NCI-H2196 treated with DMSO at 0.1 percent for 48 hours (cell line): ENCODE measurements at regions not wholly inside any gene's neighbourhood (a gene's known extent, or its start where the extent isn't known, plus 50 kb on each side); places are given as distances from the start of the nearest gene placed in this dataset.
"Not testable (repeated sequence)": the region's sequence is repeated elsewhere in the genome, so short reads cannot be mapped to it uniquely, and the experiment has no call there.

ENCODE experiments used
- DNase-seq: peaks from one replicate; lab custom pipeline; 2025; ENCODE audit not compliant: unreplicated experiment; lab: John Stamatoyannopoulos, UW

GRCh38 chr21:15932726-15933125 lies 202.9 kb downstream of the USP25 start:
- no peak for DNase-seq

DNA sequence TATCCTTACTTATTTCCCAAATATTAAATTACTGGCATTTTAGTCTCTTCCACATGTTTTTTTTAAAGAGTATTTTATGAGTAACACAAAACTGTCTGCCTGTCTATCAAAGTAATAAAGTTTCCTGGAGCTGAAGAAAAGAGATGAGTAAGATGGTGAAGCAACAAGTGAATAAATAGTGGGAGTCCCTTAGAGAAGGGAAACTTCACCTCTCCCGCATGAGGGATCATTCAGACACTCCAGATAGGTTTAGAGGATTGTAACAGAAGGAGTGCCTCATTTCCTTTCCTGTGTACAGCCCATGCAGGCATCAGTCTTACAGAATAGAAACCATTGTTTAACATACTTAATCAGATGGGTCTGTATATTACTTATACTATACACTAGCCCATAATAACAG lies 205.7 kb downstream of the USP25 start:
- no peak for DNase-seq

DNA sequence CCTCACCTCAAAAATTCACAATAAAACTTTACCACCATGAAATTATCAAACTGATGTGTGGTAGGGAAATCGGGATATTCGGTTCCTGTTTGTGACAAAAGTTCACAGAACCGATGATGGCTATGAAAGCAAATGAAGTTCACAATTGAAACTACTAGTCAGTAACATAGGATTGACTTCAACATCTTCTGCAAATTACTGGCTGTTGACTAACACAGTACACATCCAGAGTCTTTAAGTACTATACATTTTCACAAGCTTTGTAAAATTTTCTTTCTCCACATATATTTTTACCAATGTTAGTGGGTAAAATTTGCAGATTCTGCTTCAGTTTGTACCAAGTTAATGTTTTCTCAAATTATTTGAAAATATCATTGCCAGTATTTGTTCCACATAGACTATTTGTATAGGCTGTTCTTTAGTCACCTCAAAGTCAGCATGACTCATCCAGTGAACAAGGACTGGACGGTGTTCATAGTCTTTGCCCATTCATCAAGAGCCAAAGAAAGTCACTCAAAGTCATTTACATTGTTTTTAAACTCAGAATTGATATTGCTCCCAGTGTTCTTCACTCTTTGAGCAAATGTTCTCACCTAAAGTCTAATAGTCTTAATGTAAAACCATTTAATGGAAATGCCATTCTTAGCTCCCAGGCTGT lies 213.4 kb downstream of the USP25 start:
- DNase-seq = no peak

GRCh38 chr21:15947677-15948076 lies 217.9 kb downstream of the USP25 start:
- DNase-seq = no peak

DNA sequence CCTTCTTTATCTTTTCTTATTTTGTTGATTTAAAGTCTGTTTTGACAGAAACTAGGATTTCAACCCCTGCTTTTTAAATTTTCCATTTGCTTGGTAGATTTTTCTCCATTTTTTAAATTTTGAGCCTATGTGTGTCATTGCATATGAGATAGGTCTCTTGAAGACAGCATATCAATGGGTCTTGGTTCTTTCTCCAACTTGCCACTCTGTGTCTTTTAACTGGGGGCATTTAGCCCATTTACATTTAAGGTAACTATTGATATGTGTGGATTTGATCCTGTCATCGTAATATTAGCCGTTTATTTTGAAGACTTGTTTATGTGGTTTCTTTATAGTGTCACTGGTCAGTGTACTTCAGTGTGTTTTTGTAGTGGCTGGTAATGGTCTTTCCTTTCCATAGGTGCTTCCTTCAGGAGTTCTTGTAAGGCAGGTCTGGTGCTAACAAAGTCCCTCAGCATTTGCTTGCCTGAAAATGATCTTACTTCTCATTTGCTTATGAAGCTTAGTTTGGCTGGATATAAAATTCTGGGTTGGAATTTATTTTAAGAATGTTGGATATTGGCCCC lies 223.9 kb downstream of the USP25 start:
- DNase-seq = no peak

- no peak for DNase-seq
Observed at GRCh38 chr21:15964236-15964855, 234.6 kb downstream of the USP25 start.

- no peak for DNase-seq
Observed at GRCh38 chr21:15966231-15966630, 236.4 kb downstream of the USP25 start.

DNA sequence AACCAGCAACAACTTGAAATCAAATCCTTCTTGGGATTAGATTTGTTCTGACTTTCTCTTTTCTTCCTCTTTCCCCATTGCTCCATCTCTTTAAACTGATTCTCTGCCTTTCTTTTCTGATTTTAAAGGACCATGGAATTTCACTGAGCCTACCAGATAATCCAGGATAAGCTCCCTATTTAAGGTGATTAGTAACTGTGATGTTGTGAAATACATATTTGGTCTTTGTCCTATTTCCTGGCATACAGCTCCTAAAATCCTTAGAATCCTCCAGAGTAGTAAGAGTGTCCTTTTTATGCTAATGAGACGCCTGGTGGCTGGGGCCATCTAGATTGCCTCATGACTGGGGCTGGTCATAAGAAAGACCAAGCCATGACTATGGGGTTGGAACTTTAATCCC lies 236.9 kb downstream of the USP25 start:
- no peak for DNase-seq

DNA sequence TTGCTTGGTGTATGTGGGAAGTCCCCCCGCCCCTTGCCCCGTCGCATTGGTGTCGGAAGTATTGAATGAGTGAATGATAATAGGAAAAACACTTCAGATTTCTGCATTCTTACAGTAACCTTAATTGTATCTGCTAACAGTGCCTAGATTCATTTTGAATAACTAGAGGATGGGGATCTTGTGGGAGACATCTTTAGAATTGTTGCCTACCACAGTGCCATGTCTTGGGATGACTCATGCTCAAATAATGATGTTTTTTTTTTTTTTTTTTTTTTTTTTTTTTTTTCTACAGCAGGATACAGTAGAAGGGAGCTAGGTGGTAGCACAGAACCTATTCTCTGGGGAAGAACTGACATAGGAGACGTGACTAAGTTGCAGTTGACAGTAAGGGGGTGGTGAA lies 237.9 kb downstream of the USP25 start:
- DNase-seq = no peak

DNA sequence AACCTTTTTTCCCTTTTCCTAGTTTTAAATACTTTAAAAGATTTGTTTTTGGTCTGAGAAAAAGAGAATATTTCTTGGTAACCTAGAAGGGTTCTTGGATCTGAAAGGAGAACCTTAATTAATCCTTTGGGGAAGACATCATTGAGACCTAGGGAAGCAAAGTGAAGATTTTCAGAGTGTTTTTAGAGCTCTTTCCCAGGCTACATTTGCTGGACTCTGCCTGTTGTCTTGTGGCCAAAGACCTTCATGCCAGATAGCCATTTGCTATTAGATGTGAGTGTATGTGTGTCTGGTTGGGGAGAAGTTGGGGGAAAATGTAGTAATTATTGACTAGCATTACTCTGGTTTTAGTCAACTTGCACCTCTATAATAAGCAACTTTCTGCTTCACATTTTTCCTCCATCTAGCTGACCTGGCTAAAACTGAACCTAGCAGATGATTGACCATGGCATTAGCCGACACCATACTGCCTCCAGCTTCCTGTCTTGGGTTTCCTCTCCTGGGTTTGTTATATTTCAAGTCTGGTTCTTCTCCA lies 239.1 kb downstream of the USP25 start:
- no peak for DNase-seq

- no peak for DNase-seq
Observed at GRCh38 chr21:15976807-15977206, 247.0 kb downstream of the USP25 start.

DNA sequence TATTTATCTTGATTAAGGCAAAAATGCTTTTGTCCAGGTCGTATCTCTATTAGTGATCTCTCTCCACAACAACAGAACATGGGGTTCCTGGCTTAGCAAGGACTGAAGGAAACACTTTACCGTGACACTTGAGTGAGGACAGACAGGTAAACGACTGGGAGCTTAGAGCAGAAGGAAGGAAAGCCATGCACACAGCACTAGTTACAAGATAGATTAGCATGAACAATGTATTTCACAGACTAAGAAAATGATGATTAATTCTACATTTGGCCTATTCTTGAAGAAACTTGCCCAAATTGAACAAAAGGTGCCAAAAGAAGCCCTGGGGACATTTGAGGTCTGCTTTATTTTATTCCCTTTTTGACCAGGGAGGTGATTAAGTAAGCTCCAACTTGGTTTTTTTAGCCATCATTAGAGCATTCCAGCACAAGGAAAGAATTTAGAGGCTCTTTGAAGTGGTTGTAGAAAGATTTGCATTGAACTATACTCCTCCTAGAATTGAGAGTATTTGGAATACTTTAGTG lies 248.5 kb downstream of the USP25 start:
- DNase-seq = no peak

- not testable (repeated sequence) for DNase-seq
Observed at GRCh38 chr21:15979493-15979892, 249.7 kb downstream of the USP25 start.

DNA sequence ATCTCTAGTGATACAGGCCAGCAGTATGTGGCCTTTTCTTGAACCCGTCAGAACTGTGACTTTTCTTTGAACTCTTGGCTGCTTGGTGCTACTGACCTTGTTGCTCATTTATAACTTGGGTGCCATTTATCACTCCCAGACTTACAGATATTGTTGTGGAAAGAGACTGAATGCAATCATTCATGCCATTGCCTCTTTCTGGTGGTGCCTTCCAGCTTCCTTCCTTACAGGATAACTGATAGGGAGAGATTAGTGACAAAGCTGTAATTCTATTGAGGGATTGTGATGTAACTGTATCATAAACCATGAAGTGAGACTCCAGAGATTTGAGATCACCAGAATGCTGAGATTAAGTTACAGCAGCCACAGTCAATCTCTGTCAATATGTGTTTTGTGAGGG lies 256.5 kb downstream of the USP25 start:
- no peak for DNase-seq

GRCh38 chr21:15992171-15992570 lies 262.4 kb downstream of the USP25 start:
- no peak for DNase-seq

GRCh38 chr21:15993951-15994350 lies 264.2 kb downstream of the USP25 start:
- no peak for DNase-seq

- no peak for DNase-seq
Observed at GRCh38 chr21:15999741-16000140, 270.0 kb downstream of the USP25 start.

- DNase-seq = no peak
Observed at GRCh38 chr21:16002874-16003466, 273.2 kb downstream of the USP25 start.

DNA sequence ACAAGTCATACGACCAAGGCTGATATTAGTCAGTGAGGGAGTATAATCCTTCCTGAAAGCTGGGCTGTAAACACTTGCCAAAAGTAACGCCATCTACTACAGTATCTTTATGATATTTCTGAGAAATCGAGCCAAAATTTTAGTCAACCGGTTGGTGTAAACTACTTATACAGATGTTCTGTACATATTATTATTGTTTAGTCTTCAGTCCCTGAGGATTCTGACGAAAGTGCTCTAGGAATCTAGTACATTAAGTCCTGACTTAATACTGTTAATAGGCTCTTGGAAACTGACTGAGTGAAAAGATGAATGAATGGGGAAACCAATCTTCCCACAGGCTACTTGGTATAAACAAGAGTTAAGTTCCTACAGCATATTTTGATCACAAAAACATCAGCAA lies 274.3 kb downstream of the USP25 start:
- DNase-seq = no peak

DNA sequence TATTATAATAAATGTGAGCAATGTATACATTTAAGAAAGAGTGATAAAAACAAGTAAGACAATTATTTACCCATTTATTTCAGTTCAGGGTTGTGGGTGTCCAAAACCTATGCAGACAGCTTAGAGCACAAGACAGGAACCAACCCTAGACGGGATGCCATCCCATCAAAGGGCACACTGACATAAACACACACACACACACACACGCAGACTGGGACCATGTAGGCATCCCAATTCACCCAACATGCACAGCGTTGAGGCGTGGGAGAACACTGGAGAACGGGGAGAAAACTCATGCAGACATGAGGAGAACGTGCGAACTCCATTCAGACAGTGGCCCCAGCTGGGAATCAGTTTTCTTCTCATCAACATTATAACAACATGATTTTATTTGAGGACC lies 274.7 kb downstream of the USP25 start:
- no peak for DNase-seq

GRCh38 chr21:16005996-16006395 lies 276.2 kb downstream of the USP25 start:
- DNase-seq = no peak

DNA sequence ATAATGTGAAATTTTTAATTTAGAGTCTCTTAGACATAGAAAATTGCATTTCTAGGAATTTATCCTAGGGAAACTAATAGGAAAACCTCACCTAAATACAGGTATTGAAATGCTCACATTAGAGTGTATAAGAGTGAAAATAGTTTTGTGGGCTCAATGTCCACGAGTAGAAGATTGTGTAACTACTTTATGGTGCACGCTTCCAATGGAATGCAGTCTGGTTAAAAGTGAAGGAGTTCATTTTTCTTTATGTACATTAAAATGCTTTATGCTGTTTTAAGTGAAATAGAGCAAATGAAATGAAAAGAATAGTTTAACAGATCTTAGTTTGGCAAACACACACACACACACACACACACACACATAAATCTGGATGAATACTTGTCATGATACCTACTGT lies 278.2 kb downstream of the USP25 start:
- DNase-seq = no peak
